Gastroesophageal sphincter (tissue), 4 donors: ENCODE measurements at regions not wholly inside any gene's neighbourhood (a gene's known extent, or its start where the extent isn't known, plus 50 kb on each side); places are given as distances from the start of the nearest gene placed in this dataset.

ENCODE experiments used
- ATAC-seq: fragments of 150-250 bp; one replicate; pipeline ENCODE4 v1.9.1; 2016; ENCODE audit warnings: mild to moderate bottlenecking, moderate library complexity
- H3K27ac ChIP-seq, 4 donors: fragments of 200-600 bp; sonication (generic) in 3 of 4; 1 replicate in 3 of 4; 2 replicates in 1 of 4; pipeline ENCODE4 v1.5.1; 2016 to 2019
- H3K27me3 ChIP-seq: fragments of 200-600 bp; sonication (generic); one replicate; pipeline ENCODE4 v1.5.1; 2019
- H3K36me3 ChIP-seq, 2 donors: fragments of 200-600 bp; sonication (generic); one replicate each; pipeline ENCODE4 v1.5.1; 2019; ENCODE audit warnings: control low read depth in 1 of 2
- H3K4me1 ChIP-seq, 3 donors: fragments of 200-600 bp; sonication (generic); 1 replicate in 2 of 3; 2 replicates in 1 of 3; pipeline ENCODE4 v1.5.1; 2016 to 2019; ENCODE audit warnings: control low read depth in 2 of 3
- H3K4me3 ChIP-seq, 2 donors: fragments of 200-600 bp; sonication (generic); one replicate each; pipeline ENCODE4 v1.5.1; 2019; ENCODE audit warnings: mild to moderate bottlenecking in 1 of 2, moderate library complexity in 1 of 2
- H3K9me3 ChIP-seq, 3 donors: fragments of 200-600 bp; sonication (generic); one replicate each; pipeline ENCODE4 v1.5.1; 2017 to 2019; ENCODE audit warnings: control low read depth in 2 of 3
- CTCF ChIP-seq, 4 experiments: fragments of 200-600 bp in 2 of 4; fragments of 450-650 bp in 2 of 4; sonication (generic) in 1 of 4; IDR thresholded peaks; one replicate each; pipeline ENCODE4 v1.5.1; 2017 to 2019; ENCODE audit warnings: antibody characterized with exemption in 4 of 4, mild to moderate bottlenecking in 2 of 4, moderate library complexity in 2 of 4
- EP300 ChIP-seq: sonication (generic); formaldehyde crosslinking; IDR thresholded peaks from one replicate; pipeline ENCODE4 v1.6.1; 2017; ENCODE audit warnings: antibody characterized with exemption, mild to moderate bottlenecking
- POLR2A ChIP-seq, 2 donors: fragments of 450-650 bp; IDR thresholded peaks; one replicate each; pipeline ENCODE4 v1.6.1; 2017; ENCODE audit warnings: antibody characterized with exemption in 2 of 2, mild to moderate bottlenecking in 2 of 2, moderate library complexity in 1 of 2
- POLR2AphosphoS5 ChIP-seq: sonication (generic); formaldehyde crosslinking; IDR thresholded peaks from one replicate; pipeline ENCODE4 v1.6.1; 2017; ENCODE audit warnings: antibody characterized with exemption
- WGBS, 2 donors: methylation state at CpG; one replicate each; pipeline ENCODE4 v1.1.5; 2018; ENCODE audit warnings: low coverage in 1 of 2; 5-methylcytosine and 5-hydroxymethylcytosine counted together

- no peaks in the 10 kb centered on the region for H3K4me1 ChIP-seq
- H3K27ac ChIP-seq = no peak overlapping the region
- no peaks in the 10 kb centered on the region for H3K36me3 ChIP-seq
- TF ChIP-seq CTCF (IDR thresholded peaks at IDR 0.05) = no peak
- no peak for TF ChIP-seq POLR2AphosphoS5
- no peak for TF ChIP-seq EP300
- TF ChIP-seq POLR2A (IDR thresholded peaks at IDR 0.05) = no peak
- H3K9me3 ChIP-seq = no peaks in the 10 kb centered on the region
- H3K27me3 ChIP-seq = no peaks in the 10 kb centered on the region
- no peak for ATAC-seq
- no peak overlapping the region for H3K4me3 ChIP-seq
- 93 to 94% methylated on average over 2 of the region's 2 CpGs for WGBS, 2 donors
Measured at GRCh38 chr2:195392446-195393336, 264.3 kb upstream of the SLC39A10 start.

GRCh38 chr2:195390686-195391321, 266.2 kb upstream of the SLC39A10 start:
- H3K4me3 ChIP-seq = no peak overlapping the region
- H3K9me3 ChIP-seq = no peaks in the 10 kb centered on the region
- H3K27me3 ChIP-seq = no peaks in the 10 kb centered on the region
- no peaks in the 10 kb centered on the region for H3K36me3 ChIP-seq
- no peaks in the 10 kb centered on the region for H3K4me1 ChIP-seq
- 85 to 88% methylated on average over 2 of the region's 2 CpGs for WGBS, 2 donors
- no peak for ATAC-seq
- no peak overlapping the region for H3K27ac ChIP-seq
- no peak for TF ChIP-seq EP300
- no peak for TF ChIP-seq POLR2AphosphoS5
- no peak for TF ChIP-seq CTCF (IDR thresholded peaks at IDR 0.05)
- no peak for TF ChIP-seq POLR2A (IDR thresholded peaks at IDR 0.05)

GRCh38 chr2:195388028-195388427, 269.0 kb upstream of the SLC39A10 start:
- Histone ChIP-seq H3K9me3 (no peaks in the 10 kb centered on the region), H3K27ac (no peak overlapping the region), H3K36me3 (no peaks in the 10 kb centered on the region), H3K4me1 (no peaks in the 10 kb centered on the region), H3K4me3 (no peak overlapping the region), H3K27me3 (no peaks in the 10 kb centered on the region)
- ATAC-seq = no peak
- TF ChIP-seq POLR2A (IDR thresholded peaks at IDR 0.05) (no peak), EP300 (no peak), CTCF (IDR thresholded peaks at IDR 0.05) (no peak), POLR2AphosphoS5 (no peak)

GRCh38 chr2:195382186-195382585, 274.8 kb upstream of the SLC39A10 start:
- Histone ChIP-seq H3K9me3 (no peaks in the 10 kb centered on the region), H3K36me3 (no peaks in the 10 kb centered on the region), H3K27ac (no peak overlapping the region), H3K4me1 (no peaks in the 10 kb centered on the region), H3K27me3 (no peaks in the 10 kb centered on the region), H3K4me3 (no peak overlapping the region)
- no peak for TF ChIP-seq POLR2A (IDR thresholded peaks at IDR 0.05)
- TF ChIP-seq EP300 = no peak
- TF ChIP-seq POLR2AphosphoS5 = no peak
- no peak for TF ChIP-seq CTCF (IDR thresholded peaks at IDR 0.05)
- WGBS, 2 donors = 73 to 94% methylated on average over 2 of the region's 2 CpGs
- peak; percentile 31 for ATAC-seq
